ENCODE measurements at regions not wholly inside any gene's neighbourhood (a gene's known extent, or its start where the extent isn't known, plus 50 kb on each side); places are given as distances from the start of the nearest gene placed in this dataset.

DNA sequence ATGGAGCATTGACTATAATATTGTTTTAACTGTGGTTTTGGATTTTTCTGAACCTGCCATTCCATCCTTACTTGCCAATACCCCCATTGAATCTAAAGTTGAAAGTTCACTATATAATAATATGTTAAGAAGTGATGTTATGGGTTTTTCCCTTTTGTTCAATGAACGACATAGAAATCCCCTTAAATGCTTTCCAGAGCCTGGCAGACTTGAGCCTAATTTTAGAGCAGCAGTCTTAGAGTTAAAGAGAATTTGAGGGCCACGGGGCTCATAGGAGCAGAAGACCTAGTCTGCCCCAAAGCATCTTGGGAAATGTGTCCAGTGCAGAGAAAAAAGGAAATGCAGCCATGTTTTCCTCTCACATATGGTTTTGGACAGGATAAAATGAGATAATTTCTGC is 146.1 kb upstream of the SLC44A1 start:
- Histone ChIP-seq H3K79me2 (replicated peaks; ENCODE audit: insufficient read depth, low read length) (no peaks in the 10 kb centered on the region), H3K4me3 (ENCODE audit: low read length) (no peak overlapping the region), H3K9me2 (ENCODE audit: insufficient read depth, low read length) (no peaks in the 10 kb centered on the region), H3K9me3 (ENCODE audit: low read length) (no peaks in the 10 kb centered on the region), H2AFZ (ENCODE audit: low read depth, low read length) (no peak overlapping the region), H4K20me1 (ENCODE audit: insufficient read depth) (no peaks in the 10 kb centered on the region), H3F3A (ENCODE audit: insufficient read depth, low read length, poor library complexity, severe bottlenecking) (no peaks in the 10 kb centered on the region), H3K9ac (ENCODE audit: low read length) (no peak overlapping the region), H3K36me3 (ENCODE audit: insufficient read depth, low read length) (no peaks in the 10 kb centered on the region), H3K27me3 (ENCODE audit: insufficient read depth, low read depth, low read length) (no peaks in the 10 kb centered on the region), H3K27ac (ENCODE audit: low read length) (no peak overlapping the region), H3K4me2 (ENCODE audit: low read length) (no peak overlapping the region)
- TF ChIP-seq TAF1 (IDR thresholded peaks at IDR 0.05; ENCODE audit: low read depth) (no peak), MXI1 (conservative IDR thresholded peaks at IDR 0.05; ENCODE audit: poor library complexity, severe bottlenecking) (no peak), RAD21 (conservative IDR thresholded peaks at IDR 0.05) (no peak), EP300 (conservative IDR thresholded peaks at IDR 0.05; ENCODE audit: poor library complexity, severe bottlenecking) (no peak), SMC3 (conservative IDR thresholded peaks at IDR 0.05; ENCODE audit: poor library complexity) (no peak), POLR2AphosphoS5 (IDR thresholded peaks at IDR 0.05) (no peak), EZH2 (IDR thresholded peaks at IDR 0.05; ENCODE audit: borderline replicate concordance, insufficient read depth, low read length, poor library complexity, severe bottlenecking) (no peak)
- TF ChIP-seq, protein P1, sequence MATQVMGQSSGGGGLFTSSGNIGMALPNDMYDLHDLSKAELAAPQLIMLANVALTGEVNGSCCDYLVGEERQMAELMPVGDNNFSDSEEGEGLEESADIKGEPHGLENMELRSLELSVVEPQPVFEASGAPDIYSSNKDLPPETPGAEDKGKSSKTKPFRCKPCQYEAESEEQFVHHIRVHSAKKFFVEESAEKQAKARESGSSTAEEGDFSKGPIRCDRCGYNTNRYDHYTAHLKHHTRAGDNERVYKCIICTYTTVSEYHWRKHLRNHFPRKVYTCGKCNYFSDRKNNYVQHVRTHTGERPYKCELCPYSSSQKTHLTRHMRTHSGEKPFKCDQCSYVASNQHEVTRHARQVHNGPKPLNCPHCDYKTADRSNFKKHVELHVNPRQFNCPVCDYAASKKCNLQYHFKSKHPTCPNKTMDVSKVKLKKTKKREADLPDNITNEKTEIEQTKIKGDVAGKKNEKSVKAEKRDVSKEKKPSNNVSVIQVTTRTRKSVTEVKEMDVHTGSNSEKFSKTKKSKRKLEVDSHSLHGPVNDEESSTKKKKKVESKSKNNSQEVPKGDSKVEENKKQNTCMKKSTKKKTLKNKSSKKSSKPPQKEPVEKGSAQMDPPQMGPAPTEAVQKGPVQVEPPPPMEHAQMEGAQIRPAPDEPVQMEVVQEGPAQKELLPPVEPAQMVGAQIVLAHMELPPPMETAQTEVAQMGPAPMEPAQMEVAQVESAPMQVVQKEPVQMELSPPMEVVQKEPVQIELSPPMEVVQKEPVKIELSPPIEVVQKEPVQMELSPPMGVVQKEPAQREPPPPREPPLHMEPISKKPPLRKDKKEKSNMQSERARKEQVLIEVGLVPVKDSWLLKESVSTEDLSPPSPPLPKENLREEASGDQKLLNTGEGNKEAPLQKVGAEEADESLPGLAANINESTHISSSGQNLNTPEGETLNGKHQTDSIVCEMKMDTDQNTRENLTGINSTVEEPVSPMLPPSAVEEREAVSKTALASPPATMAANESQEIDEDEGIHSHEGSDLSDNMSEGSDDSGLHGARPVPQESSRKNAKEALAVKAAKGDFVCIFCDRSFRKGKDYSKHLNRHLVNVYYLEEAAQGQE (IDR thresholded peaks at IDR 0.05; ENCODE audit: borderline replicate concordance) = no peak
- TF ChIP-seq, protein P2, sequence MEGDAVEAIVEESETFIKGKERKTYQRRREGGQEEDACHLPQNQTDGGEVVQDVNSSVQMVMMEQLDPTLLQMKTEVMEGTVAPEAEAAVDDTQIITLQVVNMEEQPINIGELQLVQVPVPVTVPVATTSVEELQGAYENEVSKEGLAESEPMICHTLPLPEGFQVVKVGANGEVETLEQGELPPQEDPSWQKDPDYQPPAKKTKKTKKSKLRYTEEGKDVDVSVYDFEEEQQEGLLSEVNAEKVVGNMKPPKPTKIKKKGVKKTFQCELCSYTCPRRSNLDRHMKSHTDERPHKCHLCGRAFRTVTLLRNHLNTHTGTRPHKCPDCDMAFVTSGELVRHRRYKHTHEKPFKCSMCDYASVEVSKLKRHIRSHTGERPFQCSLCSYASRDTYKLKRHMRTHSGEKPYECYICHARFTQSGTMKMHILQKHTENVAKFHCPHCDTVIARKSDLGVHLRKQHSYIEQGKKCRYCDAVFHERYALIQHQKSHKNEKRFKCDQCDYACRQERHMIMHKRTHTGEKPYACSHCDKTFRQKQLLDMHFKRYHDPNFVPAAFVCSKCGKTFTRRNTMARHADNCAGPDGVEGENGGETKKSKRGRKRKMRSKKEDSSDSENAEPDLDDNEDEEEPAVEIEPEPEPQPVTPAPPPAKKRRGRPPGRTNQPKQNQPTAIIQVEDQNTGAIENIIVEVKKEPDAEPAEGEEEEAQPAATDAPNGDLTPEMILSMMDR (IDR thresholded peaks at IDR 0.05; ENCODE audit: poor library complexity, severe bottlenecking) = no peak

GRCh38 chr9:105103776-105104175 is 140.7 kb upstream of the SLC44A1 start:
- Histone ChIP-seq H3K27me3 (ENCODE audit: insufficient read depth, low read depth, low read length) (no peaks in the 10 kb centered on the region), H3K4me3 (ENCODE audit: low read length) (no peak overlapping the region), H2AFZ (ENCODE audit: low read depth, low read length) (no peak overlapping the region), H3K27ac (ENCODE audit: low read length) (no peak overlapping the region), H3K9me2 (ENCODE audit: insufficient read depth, low read length) (no peaks in the 10 kb centered on the region), H4K20me1 (ENCODE audit: insufficient read depth) (no peaks in the 10 kb centered on the region), H3F3A (ENCODE audit: insufficient read depth, low read length, poor library complexity, severe bottlenecking) (no peaks in the 10 kb centered on the region), H3K4me2 (ENCODE audit: low read length) (no peak overlapping the region), H3K9ac (ENCODE audit: low read length) (no peak overlapping the region), H3K9me3 (ENCODE audit: low read length) (no peaks in the 10 kb centered on the region), H3K79me2 (replicated peaks; ENCODE audit: insufficient read depth, low read length) (no peaks in the 10 kb centered on the region), H3K36me3 (ENCODE audit: insufficient read depth, low read length) (no peaks in the 10 kb centered on the region)
- no peak for TF ChIP-seq EP300 (conservative IDR thresholded peaks at IDR 0.05; ENCODE audit: poor library complexity, severe bottlenecking)
- TF ChIP-seq, protein P1 (IDR thresholded peaks at IDR 0.05; ENCODE audit: borderline replicate concordance) = no peak
- no peak for TF ChIP-seq TAF1 (IDR thresholded peaks at IDR 0.05; ENCODE audit: low read depth)
- no peak for TF ChIP-seq MXI1 (conservative IDR thresholded peaks at IDR 0.05; ENCODE audit: poor library complexity, severe bottlenecking)
- no peak for TF ChIP-seq RAD21 (conservative IDR thresholded peaks at IDR 0.05)
- no peak for TF ChIP-seq POLR2AphosphoS5 (IDR thresholded peaks at IDR 0.05)
- TF ChIP-seq EZH2 (IDR thresholded peaks at IDR 0.05; ENCODE audit: borderline replicate concordance, insufficient read depth, low read length, poor library complexity, severe bottlenecking) = no peak
- TF ChIP-seq, protein P2 (IDR thresholded peaks at IDR 0.05; ENCODE audit: poor library complexity, severe bottlenecking) = no peak
- TF ChIP-seq SMC3 (conservative IDR thresholded peaks at IDR 0.05; ENCODE audit: poor library complexity) = no peak
